Gastroesophageal sphincter (tissue), 3 donors: ENCODE measurements at regions not wholly inside any gene's neighbourhood (a gene's known extent, or its start where the extent isn't known, plus 50 kb on each side); places are given as distances from the start of the nearest gene placed in this dataset.

ENCODE experiments used
- CTCF ChIP-seq, 4 experiments: fragments of 200-600 bp in 2 of 4; fragments of 450-650 bp in 2 of 4; sonication (generic) in 1 of 4; IDR thresholded peaks; one replicate each; pipeline ENCODE4 v1.5.1; 2017 to 2019; ENCODE audit warnings: antibody characterized with exemption in 4 of 4, mild to moderate bottlenecking in 2 of 4, moderate library complexity in 2 of 4
- EP300 ChIP-seq: sonication (generic); formaldehyde crosslinking; IDR thresholded peaks from one replicate; pipeline ENCODE4 v1.6.1; 2017; ENCODE audit warnings: antibody characterized with exemption, mild to moderate bottlenecking

GRCh38 chr16:6047325-6047724, 949.7 kb upstream of the EEF2KMT start:
- TF ChIP-seq CTCF (IDR thresholded peaks at IDR 0.05) (no peak), EP300 (no peak)
